ENCODE measurements at regions not wholly inside any gene's neighbourhood (a gene's known extent, or its start where the extent isn't known, plus 50 kb on each side); places are given as distances from the start of the nearest gene placed in this dataset.

DNA sequence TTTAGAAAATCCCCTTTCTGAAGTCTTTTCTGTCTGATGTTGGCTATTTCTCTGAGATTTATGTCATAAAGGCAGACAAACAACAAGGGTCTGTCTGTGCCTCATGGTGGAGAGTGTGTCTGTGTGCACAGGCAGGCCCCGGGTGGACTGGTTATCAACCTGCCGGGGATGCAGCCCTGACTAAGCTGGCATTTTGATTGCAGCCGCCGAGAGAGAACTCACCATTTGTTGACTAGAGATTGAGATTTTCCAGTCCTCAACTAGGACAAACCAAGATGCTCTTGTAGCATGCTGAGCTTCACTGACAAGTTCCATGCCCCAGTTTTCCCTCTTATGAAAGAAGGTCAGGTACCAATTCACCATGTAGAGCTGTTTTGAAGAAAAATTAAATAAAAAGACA lies 363.6 kb upstream of the CNR1 start:
- H2BK15ac ChIP-seq (ENCODE audit: low read depth, poor library complexity, severe bottlenecking), result no peak overlapping the region
- no peak overlapping the region for H3K14ac ChIP-seq (ENCODE audit: low read length in 2 of 2)
- H3K4me3 ChIP-seq (ENCODE audit: insufficient read depth in 1 of 2, low read depth in 1 of 2, low read length in 2 of 2), result no peak overlapping the region
- H3K27me3 ChIP-seq (ENCODE audit: control insufficient read depth in 1 of 2, insufficient read depth in 1 of 2, low read length in 2 of 2), result peaks cover 0 to 24% of the 10 kb centered on the region in 2 experiments
- no peaks in the 10 kb centered on the region for H3K36me3 ChIP-seq (ENCODE audit: control insufficient read depth in 1 of 2, insufficient read depth in 2 of 2, low read depth in 1 of 2, low read length in 2 of 2)
- H3K4ac ChIP-seq (ENCODE audit: low read depth in 1 of 2, low read length in 2 of 2), result no peak overlapping the region
- H3K9me3 ChIP-seq (ENCODE audit: control insufficient read depth, low read length), result peaks cover 7% of the 10 kb centered on the region
- H3K4me2 ChIP-seq (ENCODE audit: low read length, poor library complexity, severe bottlenecking), result no peak overlapping the region
- no peak overlapping the region for H3K27ac ChIP-seq (ENCODE audit: low read length, poor library complexity, severe bottlenecking)
- H2AK5ac ChIP-seq (ENCODE audit: low read length, severe bottlenecking), result no peak overlapping the region
- H2BK120ac ChIP-seq (ENCODE audit: low read depth, low read length), result no peak overlapping the region
- H3K18ac ChIP-seq (ENCODE audit: low read depth in 1 of 2, low read length in 2 of 2), result no peak overlapping the region
- H4K8ac ChIP-seq (ENCODE audit: low read length), result no peak overlapping the region
- H3K23ac ChIP-seq (ENCODE audit: low read length in 2 of 2), result no peak overlapping the region
- no peak for DNase-seq
- H3K79me1 ChIP-seq (replicated peaks; ENCODE audit: low read length, poor library complexity, severe bottlenecking), result no peaks in the 10 kb centered on the region
- H2BK12ac ChIP-seq (ENCODE audit: low read length in 2 of 2), result no peak overlapping the region
- H2AFZ ChIP-seq (ENCODE audit: low read depth, low read length), result no peak overlapping the region
- H3K9ac ChIP-seq (ENCODE audit: low read length), result no peak overlapping the region
- no peak overlapping the region for H2BK5ac ChIP-seq (ENCODE audit: low read depth, low read length, poor library complexity, severe bottlenecking)
- H3K4me1 ChIP-seq (ENCODE audit: control insufficient read depth, insufficient read depth, low read depth, low read length), result no peaks in the 10 kb centered on the region
- H4K91ac ChIP-seq (ENCODE audit: low read length), result no peak overlapping the region
- 57% methylated on average over 2 of the region's 4 CpGs for WGBS

DNA sequence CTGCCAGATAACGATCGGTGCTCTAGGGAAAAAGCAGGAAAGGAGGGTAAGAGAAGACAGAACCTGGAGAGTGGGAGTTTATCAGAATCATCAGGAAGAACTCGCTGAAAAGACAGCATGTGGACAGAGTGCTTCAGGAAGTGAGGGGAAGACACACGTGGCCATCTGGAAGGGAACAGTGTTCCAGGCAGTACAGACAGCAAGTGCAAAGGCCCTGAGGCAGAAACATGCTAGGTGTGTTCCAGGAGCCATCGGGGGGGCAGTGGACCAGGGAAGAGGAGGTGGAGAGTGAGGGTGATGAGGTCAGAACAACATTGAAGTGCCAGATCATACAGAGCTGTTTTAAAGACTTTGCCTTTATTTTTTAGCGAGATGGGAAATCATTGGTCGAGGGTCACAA lies 354.3 kb upstream of the CNR1 start:
- Histone ChIP-seq H2BK5ac (ENCODE audit: low read depth, low read length, poor library complexity, severe bottlenecking) (no peak overlapping the region), H3K27ac (ENCODE audit: low read length, poor library complexity, severe bottlenecking) (no peak overlapping the region), H3K23ac (ENCODE audit: low read length in 2 of 2) (no peak overlapping the region), H3K36me3 (ENCODE audit: control insufficient read depth in 1 of 2, insufficient read depth in 2 of 2, low read depth in 1 of 2, low read length in 2 of 2) (no peaks in the 10 kb centered on the region), H3K9me3 (ENCODE audit: control insufficient read depth, low read length) (no peaks in the 10 kb centered on the region), H2AFZ (ENCODE audit: low read depth, low read length) (no peak overlapping the region), H4K91ac (ENCODE audit: low read length) (no peak overlapping the region), H2BK15ac (ENCODE audit: low read depth, poor library complexity, severe bottlenecking) (no peak overlapping the region), H3K4me2 (ENCODE audit: low read length, poor library complexity, severe bottlenecking) (no peak overlapping the region), H3K4ac (ENCODE audit: low read depth in 1 of 2, low read length in 2 of 2) (no peak overlapping the region), H4K8ac (ENCODE audit: low read length) (no peak overlapping the region), H3K4me1 (ENCODE audit: control insufficient read depth, insufficient read depth, low read depth, low read length) (no peaks in the 10 kb centered on the region), H3K9ac (ENCODE audit: low read length) (no peak overlapping the region), H2AK5ac (ENCODE audit: low read length, severe bottlenecking) (no peak overlapping the region), H3K79me1 (replicated peaks; ENCODE audit: low read length, poor library complexity, severe bottlenecking) (no peaks in the 10 kb centered on the region), H2BK12ac (ENCODE audit: low read length in 2 of 2) (no peak overlapping the region), H3K4me3 (ENCODE audit: insufficient read depth in 1 of 2, low read depth in 1 of 2, low read length in 2 of 2) (no peak overlapping the region), H3K27me3 (ENCODE audit: control insufficient read depth in 1 of 2, insufficient read depth in 1 of 2, low read length in 2 of 2) (peaks cover 0 to 3% of the 10 kb centered on the region in 2 experiments), H3K18ac (ENCODE audit: low read depth in 1 of 2, low read length in 2 of 2) (no peak overlapping the region), H3K14ac (ENCODE audit: low read length in 2 of 2) (no peak overlapping the region), H2BK120ac (ENCODE audit: low read depth, low read length) (no peak overlapping the region)
- no peak for DNase-seq
- WGBS, result 68% methylated on average over 5 of the region's 7 CpGs

DNA sequence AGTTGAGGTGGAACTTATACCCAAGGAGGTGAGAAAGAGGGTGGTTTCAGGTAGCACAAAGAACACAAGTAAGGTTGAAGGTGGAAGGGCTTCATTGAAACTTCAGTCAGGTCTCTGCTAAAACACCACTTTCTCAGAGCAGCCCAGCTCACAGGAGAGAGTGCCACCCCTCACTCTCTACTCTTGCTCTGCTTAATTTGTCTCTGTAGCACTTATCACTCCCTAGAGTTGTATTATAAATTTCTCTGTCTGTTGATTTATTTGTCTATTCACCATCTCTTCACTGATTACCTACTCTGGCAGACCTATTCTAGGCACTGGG lies 353.8 kb upstream of the CNR1 start:
- H2BK5ac ChIP-seq (ENCODE audit: low read depth, low read length, poor library complexity, severe bottlenecking), result no peak overlapping the region
- no peak overlapping the region for H3K4me2 ChIP-seq (ENCODE audit: low read length, poor library complexity, severe bottlenecking)
- H4K8ac ChIP-seq (ENCODE audit: low read length), result no peak overlapping the region
- no peaks in the 10 kb centered on the region for H3K9me3 ChIP-seq (ENCODE audit: control insufficient read depth, low read length)
- no peak overlapping the region for H4K91ac ChIP-seq (ENCODE audit: low read length)
- no peak overlapping the region for H3K27ac ChIP-seq (ENCODE audit: low read length, poor library complexity, severe bottlenecking)
- no peaks in the 10 kb centered on the region for H3K79me1 ChIP-seq (replicated peaks; ENCODE audit: low read length, poor library complexity, severe bottlenecking)
- no peak overlapping the region for H3K18ac ChIP-seq (ENCODE audit: low read depth in 1 of 2, low read length in 2 of 2)
- no peak overlapping the region for H2AK5ac ChIP-seq (ENCODE audit: low read length, severe bottlenecking)
- no peak overlapping the region for H3K4me3 ChIP-seq (ENCODE audit: insufficient read depth in 1 of 2, low read depth in 1 of 2, low read length in 2 of 2)
- H2BK120ac ChIP-seq (ENCODE audit: low read depth, low read length), result no peak overlapping the region
- H2BK15ac ChIP-seq (ENCODE audit: low read depth, poor library complexity, severe bottlenecking), result no peak overlapping the region
- H3K14ac ChIP-seq (ENCODE audit: low read length in 2 of 2), result no peak overlapping the region
- no peak overlapping the region for H2BK12ac ChIP-seq (ENCODE audit: low read length in 2 of 2)
- no peak overlapping the region for H2AFZ ChIP-seq (ENCODE audit: low read depth, low read length)
- H3K9ac ChIP-seq (ENCODE audit: low read length), result no peak overlapping the region
- no peak overlapping the region for H3K4ac ChIP-seq (ENCODE audit: low read depth in 1 of 2, low read length in 2 of 2)
- no peak overlapping the region for H3K23ac ChIP-seq (ENCODE audit: low read length in 2 of 2)
- no peaks in the 10 kb centered on the region for H3K4me1 ChIP-seq (ENCODE audit: control insufficient read depth, insufficient read depth, low read depth, low read length)
- H3K36me3 ChIP-seq (ENCODE audit: control insufficient read depth in 1 of 2, insufficient read depth in 2 of 2, low read depth in 1 of 2, low read length in 2 of 2), result no peaks in the 10 kb centered on the region
- DNase-seq, result no peak
- H3K27me3 ChIP-seq (ENCODE audit: control insufficient read depth in 1 of 2, insufficient read depth in 1 of 2, low read length in 2 of 2), result peaks cover 0 to 3% of the 10 kb centered on the region in 2 experiments

DNA sequence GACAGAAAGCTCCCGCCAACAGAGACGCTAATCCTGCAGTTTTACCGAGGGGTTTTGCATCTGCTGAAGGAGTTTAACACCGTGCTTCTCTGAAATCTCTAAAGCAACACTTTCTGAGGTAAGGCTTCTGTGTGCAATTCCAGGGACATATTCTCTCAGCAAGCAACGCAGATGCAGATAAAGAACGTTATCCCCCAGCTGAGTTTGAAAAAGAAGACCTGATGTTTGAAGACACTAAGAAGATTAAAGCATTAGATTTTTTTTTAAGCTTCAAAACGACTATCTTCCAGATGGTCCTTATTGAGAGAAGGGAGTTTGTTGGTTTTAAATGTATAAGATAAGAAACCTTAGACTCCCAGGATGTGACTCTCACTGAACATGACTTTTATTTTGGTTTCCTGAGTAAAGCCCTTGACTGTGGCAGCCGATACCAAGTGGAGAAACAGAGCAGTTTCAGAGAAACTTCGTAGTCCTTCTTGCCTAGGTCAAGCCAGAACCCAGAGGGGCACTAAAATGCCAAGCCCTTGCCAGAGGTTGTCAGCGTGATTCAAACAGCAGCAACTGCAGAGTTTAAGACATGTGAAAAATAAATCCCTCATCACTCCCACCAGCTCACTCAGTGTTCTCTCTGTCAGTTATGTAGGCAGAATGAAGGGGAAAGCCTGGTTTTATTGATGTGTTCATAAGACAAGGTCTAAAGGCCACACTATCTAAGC lies 353.3 kb upstream of the CNR1 start:
- H4K91ac ChIP-seq (ENCODE audit: low read length), result no peak overlapping the region
- H3K4me1 ChIP-seq (ENCODE audit: control insufficient read depth, insufficient read depth, low read depth, low read length), result no peaks in the 10 kb centered on the region
- no peak overlapping the region for H3K18ac ChIP-seq (ENCODE audit: low read depth in 1 of 2, low read length in 2 of 2)
- no peak overlapping the region for H2BK5ac ChIP-seq (ENCODE audit: low read depth, low read length, poor library complexity, severe bottlenecking)
- no peak overlapping the region for H3K9ac ChIP-seq (ENCODE audit: low read length)
- H3K27me3 ChIP-seq (ENCODE audit: control insufficient read depth in 1 of 2, insufficient read depth in 1 of 2, low read length in 2 of 2), result peaks cover 0 to 3% of the 10 kb centered on the region in 2 experiments
- no peak overlapping the region for H2AFZ ChIP-seq (ENCODE audit: low read depth, low read length)
- no peak overlapping the region for H3K4me3 ChIP-seq (ENCODE audit: insufficient read depth in 1 of 2, low read depth in 1 of 2, low read length in 2 of 2)
- H3K4ac ChIP-seq (ENCODE audit: low read depth in 1 of 2, low read length in 2 of 2), result no peak overlapping the region
- no peaks in the 10 kb centered on the region for H3K79me1 ChIP-seq (replicated peaks; ENCODE audit: low read length, poor library complexity, severe bottlenecking)
- no peak overlapping the region for H3K14ac ChIP-seq (ENCODE audit: low read length in 2 of 2)
- no peak overlapping the region for H2BK15ac ChIP-seq (ENCODE audit: low read depth, poor library complexity, severe bottlenecking)
- no peaks in the 10 kb centered on the region for H3K36me3 ChIP-seq (ENCODE audit: control insufficient read depth in 1 of 2, insufficient read depth in 2 of 2, low read depth in 1 of 2, low read length in 2 of 2)
- no peak overlapping the region for H4K8ac ChIP-seq (ENCODE audit: low read length)
- H3K23ac ChIP-seq (ENCODE audit: low read length in 2 of 2), result no peak overlapping the region
- no peak overlapping the region for H3K4me2 ChIP-seq (ENCODE audit: low read length, poor library complexity, severe bottlenecking)
- no peak overlapping the region for H2AK5ac ChIP-seq (ENCODE audit: low read length, severe bottlenecking)
- no peak overlapping the region for H2BK120ac ChIP-seq (ENCODE audit: low read depth, low read length)
- no peaks in the 10 kb centered on the region for H3K9me3 ChIP-seq (ENCODE audit: control insufficient read depth, low read length)
- no peak for DNase-seq
- WGBS, result 60% methylated on average over 9 of the region's 10 CpGs
- no peak overlapping the region for H2BK12ac ChIP-seq (ENCODE audit: low read length in 2 of 2)
- no peak overlapping the region for H3K27ac ChIP-seq (ENCODE audit: low read length, poor library complexity, severe bottlenecking)

Measured in mesenchymal stem cell (in vitro differentiated cells and primary cell).